ENCODE measurements at regions not wholly inside any gene's neighbourhood (a gene's known extent, or its start where the extent isn't known, plus 50 kb on each side); places are given as distances from the start of the nearest gene placed in this dataset.

GRCh38 chr2:76281156-76281841, 570.6 kb upstream of the GCFC2 start:
- no peak for TF ChIP-seq CTCF (IDR thresholded peaks at IDR 0.05; ENCODE audit: unreplicated experiment)
- H3K36me3 Mint-ChIP-seq (ENCODE audit: insufficient read depth, unreplicated experiment), result no peaks in the 10 kb centered on the region
- CTCF ChIA-PET, result no interaction called here

GRCh38 chr2:76280686-76281085, 570.0 kb upstream of the GCFC2 start:
- no peak for DNase-seq
- TF ChIP-seq CTCF (IDR thresholded peaks at IDR 0.05; ENCODE audit: unreplicated experiment), result no peak
- Mint-ChIP-seq H3K4me1 (ENCODE audit: low read depth, unreplicated experiment) (no peaks in the 10 kb centered on the region), H3K36me3 (ENCODE audit: insufficient read depth, unreplicated experiment) (no peaks in the 10 kb centered on the region), H3K9me3 (ENCODE audit: low read depth, unreplicated experiment) (peaks cover 10% of the 10 kb centered on the region), H3K4me3 (ENCODE audit: low read depth, unreplicated experiment) (no peak overlapping the region), H3K27me3 (ENCODE audit: unreplicated experiment) (no peaks in the 10 kb centered on the region), H3K27ac (ENCODE audit: unreplicated experiment) (no peak overlapping the region)
- CTCF ChIA-PET, result no interaction called here
- BruUV-seq (replicated peaks), result no TSS peak
- intact Hi-C loops (cut with micrococcal nuclease; ENCODE audit: unreplicated experiment), result no loop called here

More at GRCh38 chr2:76281156-76281841, 570.6 kb upstream of the GCFC2 start:
- Mint-ChIP-seq H3K4me3 (ENCODE audit: low read depth, unreplicated experiment) (no peak overlapping the region), H3K9me3 (ENCODE audit: low read depth, unreplicated experiment) (peaks cover 10% of the 10 kb centered on the region), H3K27me3 (ENCODE audit: unreplicated experiment) (no peaks in the 10 kb centered on the region), H3K27ac (ENCODE audit: unreplicated experiment) (no peak overlapping the region), H3K4me1 (ENCODE audit: low read depth, unreplicated experiment) (no peaks in the 10 kb centered on the region)
- intact Hi-C loops (cut with micrococcal nuclease; ENCODE audit: unreplicated experiment), result no loop called here
- DNase-seq, result no peak
- no TSS peak for BruUV-seq (replicated peaks)

GRCh38 chr2:76279142-76279541, 568.4 kb upstream of the GCFC2 start:
- Mint-ChIP-seq H3K4me3 (ENCODE audit: low read depth, unreplicated experiment) (no peak overlapping the region), H3K27me3 (ENCODE audit: unreplicated experiment) (no peaks in the 10 kb centered on the region), H3K9me3 (ENCODE audit: low read depth, unreplicated experiment) (peaks cover 10% of the 10 kb centered on the region), H3K36me3 (ENCODE audit: insufficient read depth, unreplicated experiment) (no peaks in the 10 kb centered on the region), H3K4me1 (ENCODE audit: low read depth, unreplicated experiment) (no peaks in the 10 kb centered on the region), H3K27ac (ENCODE audit: unreplicated experiment) (no peak overlapping the region)
- no peak for DNase-seq
- intact Hi-C loops (cut with micrococcal nuclease; ENCODE audit: unreplicated experiment), result no loop called here
- TF ChIP-seq CTCF (IDR thresholded peaks at IDR 0.05; ENCODE audit: unreplicated experiment), result no peak
- CTCF ChIA-PET, result no interaction called here
- BruUV-seq (replicated peaks), result no TSS peak

GRCh38 chr2:76275788-76276187, 565.1 kb upstream of the GCFC2 start:
- no peak for DNase-seq
- H3K4me1 Mint-ChIP-seq (ENCODE audit: low read depth, unreplicated experiment), result no peaks in the 10 kb centered on the region
- H3K36me3 Mint-ChIP-seq (ENCODE audit: insufficient read depth, unreplicated experiment), result no peaks in the 10 kb centered on the region
- CTCF ChIA-PET, result no interaction called here
- intact Hi-C loops (cut with micrococcal nuclease; ENCODE audit: unreplicated experiment), result no loop called here
- H3K4me3 Mint-ChIP-seq (ENCODE audit: low read depth, unreplicated experiment), result no peak overlapping the region
- TF ChIP-seq CTCF (IDR thresholded peaks at IDR 0.05; ENCODE audit: unreplicated experiment), result no peak
- no peaks in the 10 kb centered on the region for H3K27me3 Mint-ChIP-seq (ENCODE audit: unreplicated experiment)
- H3K27ac Mint-ChIP-seq (ENCODE audit: unreplicated experiment), result no peak overlapping the region
- no TSS peak for BruUV-seq (replicated peaks)
- H3K9me3 Mint-ChIP-seq (ENCODE audit: low read depth, unreplicated experiment), result peaks cover 16% of the 10 kb centered on the region

Measured in Calu3 (cell line).